Ishikawa (cell line): ENCODE measurements at regions not wholly inside any gene's neighbourhood (a gene's known extent, or its start where the extent isn't known, plus 50 kb on each side); places are given as distances from the start of the nearest gene placed in this dataset.

Experiments used
- CEBPB ChIP-seq: IDR thresholded peaks from 2 replicates; pipeline ENCODE4 v1.6.1; 2012
- CREB1 ChIP-seq: IDR thresholded peaks from 2 replicates; pipeline ENCODE4 v1.6.1; 2012; ENCODE audit warnings: low read depth
- EGR1 ChIP-seq: IDR thresholded peaks from 2 replicates; pipeline ENCODE4 v1.6.1; 2012
- EP300 ChIP-seq: IDR thresholded peaks from 2 replicates; pipeline ENCODE4 v1.6.1; 2012; ENCODE audit warnings: borderline replicate concordance
- FOXM1 ChIP-seq: IDR thresholded peaks from 2 replicates; pipeline ENCODE4 v1.6.1; 2012; ENCODE audit warnings: low read depth, borderline replicate concordance
- MAX ChIP-seq: IDR thresholded peaks from 2 replicates; pipeline ENCODE4 v1.6.1; 2012
- NFIC ChIP-seq: IDR thresholded peaks from 2 replicates; pipeline ENCODE4 v1.6.1; 2012
- RAD21 ChIP-seq: IDR thresholded peaks from 2 replicates; pipeline ENCODE4 v1.6.1; 2012; ENCODE audit warnings: low read depth
- REST ChIP-seq: IDR thresholded peaks from 2 replicates; pipeline ENCODE4 v1.6.1; 2012; ENCODE audit warnings: low read depth, mild to moderate bottlenecking
- TAF1 ChIP-seq: IDR thresholded peaks from 2 replicates; pipeline ENCODE4 v1.6.1; 2012; ENCODE audit warnings: low read depth, mild to moderate bottlenecking
- TCF12 ChIP-seq: IDR thresholded peaks from 2 replicates; pipeline ENCODE4 v1.6.1; 2012; ENCODE audit warnings: low read depth
- TEAD4 ChIP-seq: IDR thresholded peaks from 2 replicates; pipeline ENCODE4 v1.6.1; 2012
- USF1 ChIP-seq: IDR thresholded peaks from 2 replicates; pipeline ENCODE4 v1.6.1; 2012
- YY1 ChIP-seq: IDR thresholded peaks from 2 replicates; pipeline ENCODE4 v1.6.1; 2012; ENCODE audit warnings: low read depth
- ZBTB7A ChIP-seq: IDR thresholded peaks from 2 replicates; pipeline ENCODE4 v1.6.1; 2012; ENCODE audit warnings: low read depth

- TF ChIP-seq NFIC (peak; percentile 81), CEBPB (no peak; the same call in 1 of the 2 replicates), TAF1 (no peak), TCF12 (peak; percentile 74; the same call in 1 of the 2 replicates), TEAD4 (peak; percentile 92), EP300 (peak; percentile 87), FOXM1 (peak; percentile 72; the same call in 1 of the 2 replicates), ZBTB7A (no peak), USF1 (no peak), EGR1 (no peak), YY1 (no peak), MAX (no peak), CREB1 (no peak)
These were observed 121.2 kb upstream of the RANBP3L start for GRCh38 chr5:36422952-36423351.

GRCh38 chr5:36423578-36424307 lies 122.0 kb upstream of the RANBP3L start:
- TF ChIP-seq FOXM1, result no peak
- no peak for TF ChIP-seq RAD21
- TF ChIP-seq TEAD4, result no peak
- no peak for TF ChIP-seq MAX
- no peak for TF ChIP-seq ZBTB7A
- TF ChIP-seq EP300, result no peak
- TF ChIP-seq CREB1, result no peak
- no peak for TF ChIP-seq REST
- no peak for TF ChIP-seq CEBPB
- TF ChIP-seq EGR1, result no peak
- TF ChIP-seq YY1, result no peak
- no peak for TF ChIP-seq USF1
- no peak for TF ChIP-seq NFIC
- TF ChIP-seq TAF1, result no peak
- no peak for TF ChIP-seq TCF12

GRCh38 chr5:36435516-36435915 lies 133.8 kb upstream of the RANBP3L start:
- no peak for TF ChIP-seq ZBTB7A
- no peak for TF ChIP-seq TAF1
- TF ChIP-seq USF1, result no peak
- TF ChIP-seq EGR1, result no peak
- no peak for TF ChIP-seq CEBPB
- no peak for TF ChIP-seq MAX
- no peak for TF ChIP-seq CREB1
- TF ChIP-seq EP300, result no peak

- TF ChIP-seq CREB1 (no peak), USF1 (no peak)
These were observed 134.6 kb upstream of the RANBP3L start for GRCh38 chr5:36436306-36436705.

- TF ChIP-seq TAF1 (no peak), MAX (no peak), REST (no peak), YY1 (peak; percentile 53; the same call in 1 of the 2 replicates), RAD21 (no peak), ZBTB7A (no peak), TCF12 (peak; percentile 37; the same call in 1 of the 2 replicates), EP300 (0 out of 2 replicates have a peak, but pooled peaks have one; percentile 53), NFIC (peak; percentile 97), TEAD4 (peak; percentile 21), CEBPB (no peak), EGR1 (no peak), CREB1 (no peak), USF1 (0 out of 2 replicates have a peak, but pooled peaks have one; percentile 15), FOXM1 (no peak)
These were observed 137.3 kb upstream of the RANBP3L start for GRCh38 chr5:36438765-36439561.
